Hematopoietic multipotent progenitor cell treated with erythropoietin and hydrocortisone succinate and interleukin-3 and kit ligand, for 15 days (in vitro differentiated cells): ENCODE measurements at regions not wholly inside any gene's neighbourhood (a gene's known extent, or its start where the extent isn't known, plus 50 kb on each side); places are given as distances from the start of the nearest gene placed in this dataset.

Experiments
- DNase-seq: peaks from one replicate; pipeline ENCODE4 v3.0.0-alpha.2; 2015; ENCODE audit warnings: low spot score

- no peak for DNase-seq
These were observed 482.4 kb downstream of the SPRY1 start for GRCh38 chr4:123878976-123879375.

- no peak for DNase-seq
These were observed 484.0 kb downstream of the SPRY1 start for GRCh38 chr4:123880631-123881030.

GRCh38 chr4:123884922-123885321 is 488.3 kb downstream of the SPRY1 start:
- no peak for DNase-seq

- no peak for DNase-seq
These were observed 492.9 kb downstream of the SPRY1 start for GRCh38 chr4:123889507-123889906.

- DNase-seq = no peak
These were observed 494.3 kb downstream of the SPRY1 start for GRCh38 chr4:123890889-123891288.

- DNase-seq = no peak
These were observed 495.3 kb downstream of the SPRY1 start for GRCh38 chr4:123891881-123892280.

GRCh38 chr4:123892368-123892976 is 495.9 kb downstream of the SPRY1 start:
- no peak for DNase-seq

- DNase-seq = no peak
These were observed 496.7 kb downstream of the SPRY1 start for GRCh38 chr4:123893011-123893981.

- no peak for DNase-seq
These were observed 500.0 kb downstream of the SPRY1 start for GRCh38 chr4:123896446-123897071.

GRCh38 chr4:123898946-123899666 is 502.5 kb downstream of the SPRY1 start:
- no peak for DNase-seq

GRCh38 chr4:123904882-123905281 is 508.3 kb downstream of the SPRY1 start:
- no peak for DNase-seq

- no peak for DNase-seq
These were observed 517.0 kb downstream of the SPRY1 start for GRCh38 chr4:123913598-123913997.

GRCh38 chr4:123916821-123917220 is 520.2 kb downstream of the SPRY1 start:
- DNase-seq = no peak

GRCh38 chr4:123919576-123920098 is 523.0 kb downstream of the SPRY1 start:
- DNase-seq = no peak

- no peak for DNase-seq
These were observed 524.7 kb downstream of the SPRY1 start for GRCh38 chr4:123921339-123921738.

GRCh38 chr4:123922847-123923246 is 526.3 kb downstream of the SPRY1 start:
- DNase-seq = no peak

- no peak for DNase-seq
These were observed 527.9 kb downstream of the SPRY1 start for GRCh38 chr4:123924536-123924935.

- no peak for DNase-seq
These were observed 533.0 kb downstream of the SPRY1 start for GRCh38 chr4:123929565-123929964.

- DNase-seq = no peak
These were observed 534.4 kb downstream of the SPRY1 start for GRCh38 chr4:123930996-123931395.

GRCh38 chr4:123934096-123934495 is 537.5 kb downstream of the SPRY1 start:
- DNase-seq = no peak

- DNase-seq = no peak
These were observed 540.0 kb downstream of the SPRY1 start for GRCh38 chr4:123936621-123937043.

- no peak for DNase-seq
These were observed 541.0 kb downstream of the SPRY1 start for GRCh38 chr4:123937581-123937980.
